ENCODE measurements at regions not wholly inside any gene's neighbourhood (a gene's known extent, or its start where the extent isn't known, plus 50 kb on each side); places are given as distances from the start of the nearest gene placed in this dataset.

DNA sequence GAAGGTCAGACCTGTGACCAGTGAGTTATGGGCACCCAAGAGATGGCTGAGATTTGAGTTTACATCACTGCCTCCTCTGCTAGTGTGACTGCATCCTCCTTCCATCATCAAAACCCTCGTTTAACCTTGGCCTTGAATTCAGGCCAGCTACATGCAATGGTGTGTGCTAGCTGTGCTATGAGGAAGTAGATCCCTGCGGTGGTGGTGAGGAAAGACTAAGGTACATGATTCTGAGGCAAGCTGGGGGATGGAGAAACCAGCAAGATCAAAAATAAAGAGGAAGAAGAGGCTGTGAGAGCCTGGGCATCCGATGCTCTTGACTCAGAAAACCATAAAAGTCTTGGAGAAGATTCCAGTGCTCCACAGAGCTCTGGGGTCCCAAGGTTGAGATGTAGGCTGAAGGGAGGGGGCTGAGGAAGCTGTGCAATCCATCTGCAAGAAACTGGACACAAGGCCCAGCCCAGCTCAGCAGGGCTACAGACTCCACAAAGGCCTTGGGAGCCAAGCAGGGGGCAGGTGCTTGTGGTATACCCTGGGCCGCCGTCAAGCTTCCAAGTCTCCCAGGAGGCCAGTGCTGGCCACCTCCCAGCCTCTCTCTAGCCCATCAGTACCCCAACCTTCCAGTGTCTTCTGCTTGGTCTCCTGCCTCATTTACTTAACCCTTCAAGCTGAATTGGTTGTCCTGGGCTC, 774.8 kb downstream of the VRK1 start:
- TF ChIP-seq NFIC (IDR thresholded peaks at IDR 0.05) = no peak
- no peak for TF ChIP-seq EP300 (IDR thresholded peaks at IDR 0.05; ENCODE audit: borderline replicate concordance)
- TF ChIP-seq, protein P1, sequence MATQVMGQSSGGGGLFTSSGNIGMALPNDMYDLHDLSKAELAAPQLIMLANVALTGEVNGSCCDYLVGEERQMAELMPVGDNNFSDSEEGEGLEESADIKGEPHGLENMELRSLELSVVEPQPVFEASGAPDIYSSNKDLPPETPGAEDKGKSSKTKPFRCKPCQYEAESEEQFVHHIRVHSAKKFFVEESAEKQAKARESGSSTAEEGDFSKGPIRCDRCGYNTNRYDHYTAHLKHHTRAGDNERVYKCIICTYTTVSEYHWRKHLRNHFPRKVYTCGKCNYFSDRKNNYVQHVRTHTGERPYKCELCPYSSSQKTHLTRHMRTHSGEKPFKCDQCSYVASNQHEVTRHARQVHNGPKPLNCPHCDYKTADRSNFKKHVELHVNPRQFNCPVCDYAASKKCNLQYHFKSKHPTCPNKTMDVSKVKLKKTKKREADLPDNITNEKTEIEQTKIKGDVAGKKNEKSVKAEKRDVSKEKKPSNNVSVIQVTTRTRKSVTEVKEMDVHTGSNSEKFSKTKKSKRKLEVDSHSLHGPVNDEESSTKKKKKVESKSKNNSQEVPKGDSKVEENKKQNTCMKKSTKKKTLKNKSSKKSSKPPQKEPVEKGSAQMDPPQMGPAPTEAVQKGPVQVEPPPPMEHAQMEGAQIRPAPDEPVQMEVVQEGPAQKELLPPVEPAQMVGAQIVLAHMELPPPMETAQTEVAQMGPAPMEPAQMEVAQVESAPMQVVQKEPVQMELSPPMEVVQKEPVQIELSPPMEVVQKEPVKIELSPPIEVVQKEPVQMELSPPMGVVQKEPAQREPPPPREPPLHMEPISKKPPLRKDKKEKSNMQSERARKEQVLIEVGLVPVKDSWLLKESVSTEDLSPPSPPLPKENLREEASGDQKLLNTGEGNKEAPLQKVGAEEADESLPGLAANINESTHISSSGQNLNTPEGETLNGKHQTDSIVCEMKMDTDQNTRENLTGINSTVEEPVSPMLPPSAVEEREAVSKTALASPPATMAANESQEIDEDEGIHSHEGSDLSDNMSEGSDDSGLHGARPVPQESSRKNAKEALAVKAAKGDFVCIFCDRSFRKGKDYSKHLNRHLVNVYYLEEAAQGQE (IDR thresholded peaks at IDR 0.05; ENCODE audit: low read depth) = no peak
- no peak for TF ChIP-seq TEAD4 (IDR thresholded peaks at IDR 0.05)
- no peak for TF ChIP-seq EGR1 (IDR thresholded peaks at IDR 0.05)
- no peak for TF ChIP-seq RAD21 (IDR thresholded peaks at IDR 0.05; ENCODE audit: low read depth)
- TF ChIP-seq ZBTB7A (IDR thresholded peaks at IDR 0.05; ENCODE audit: low read depth) = no peak
- no peak for TF ChIP-seq TAF1 (IDR thresholded peaks at IDR 0.05; ENCODE audit: low read depth)
- TF ChIP-seq CEBPB (IDR thresholded peaks at IDR 0.05) = no peak
- no peak for TF ChIP-seq YY1 (IDR thresholded peaks at IDR 0.05; ENCODE audit: low read depth)
- no peak for TF ChIP-seq FOXM1 (IDR thresholded peaks at IDR 0.05; ENCODE audit: borderline replicate concordance, low read depth)
- no peak for TF ChIP-seq USF1 (IDR thresholded peaks at IDR 0.05)
- no peak for TF ChIP-seq TCF12 (IDR thresholded peaks at IDR 0.05; ENCODE audit: low read depth)
- TF ChIP-seq, protein P2, sequence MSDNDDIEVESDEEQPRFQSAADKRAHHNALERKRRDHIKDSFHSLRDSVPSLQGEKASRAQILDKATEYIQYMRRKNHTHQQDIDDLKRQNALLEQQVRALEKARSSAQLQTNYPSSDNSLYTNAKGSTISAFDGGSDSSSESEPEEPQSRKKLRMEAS (IDR thresholded peaks at IDR 0.05) = no peak
- TF ChIP-seq CREB1 (IDR thresholded peaks at IDR 0.05; ENCODE audit: low read depth) = no peak

DNA sequence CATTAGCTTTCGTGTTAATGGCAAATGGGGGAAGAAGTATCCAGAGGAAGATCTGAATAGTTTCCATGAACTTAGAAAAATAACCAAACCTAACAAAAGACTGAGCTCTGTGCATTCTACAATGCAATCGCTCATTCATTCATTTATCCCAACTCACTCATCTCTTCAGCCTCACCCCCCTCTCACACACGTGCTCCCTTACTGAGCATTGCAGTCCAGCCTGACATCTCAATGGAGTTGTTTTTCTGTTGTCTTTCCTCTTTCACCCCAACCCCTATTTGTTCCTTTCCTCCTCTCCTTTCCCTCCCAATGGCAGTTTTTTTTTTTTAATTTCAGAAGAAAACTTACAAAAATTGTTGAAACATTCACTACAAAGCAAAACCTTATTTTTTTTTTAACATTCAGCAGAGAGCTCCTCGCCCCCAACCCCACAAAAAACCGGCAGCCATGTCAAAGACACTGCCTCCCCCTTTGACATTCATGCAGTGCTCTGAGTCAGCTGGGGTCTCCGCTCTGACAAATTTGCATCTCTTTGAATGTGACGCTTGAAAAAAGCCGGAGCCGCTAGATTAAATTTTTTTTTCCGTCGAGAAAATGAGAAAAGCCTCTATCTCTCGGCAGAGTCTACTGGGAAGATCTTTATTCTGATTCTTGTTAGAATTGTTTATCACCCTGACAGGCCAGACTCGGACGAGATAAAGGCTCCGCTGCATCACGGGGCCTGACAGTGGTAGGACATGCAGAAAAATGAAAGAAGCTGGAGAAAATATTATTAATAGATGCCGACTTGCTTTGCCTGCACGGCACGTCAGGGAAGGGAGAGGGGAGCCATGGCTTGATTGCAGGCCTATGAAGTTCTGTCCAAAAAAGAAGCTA, 775.6 kb downstream of the VRK1 start:
- TF ChIP-seq EGR1 (IDR thresholded peaks at IDR 0.05) = no peak
- TF ChIP-seq YY1 (IDR thresholded peaks at IDR 0.05; ENCODE audit: low read depth) = no peak

- no peak for TF ChIP-seq TEAD4 (IDR thresholded peaks at IDR 0.05)
- TF ChIP-seq, protein P2 (IDR thresholded peaks at IDR 0.05) = no peak
- TF ChIP-seq EP300 (IDR thresholded peaks at IDR 0.05; ENCODE audit: borderline replicate concordance) = no peak
- no peak for TF ChIP-seq ZBTB7A (IDR thresholded peaks at IDR 0.05; ENCODE audit: low read depth)
- no peak for TF ChIP-seq CREB1 (IDR thresholded peaks at IDR 0.05; ENCODE audit: low read depth)
- no peak for TF ChIP-seq RAD21 (IDR thresholded peaks at IDR 0.05; ENCODE audit: low read depth)
- no peak for TF ChIP-seq TCF12 (IDR thresholded peaks at IDR 0.05; ENCODE audit: low read depth)
Measured at GRCh38 chr14:97575677-97576076, 778.5 kb downstream of the VRK1 start.

- TF ChIP-seq TAF1 (IDR thresholded peaks at IDR 0.05; ENCODE audit: low read depth) = no peak
- no peak for TF ChIP-seq FOXM1 (IDR thresholded peaks at IDR 0.05; ENCODE audit: borderline replicate concordance, low read depth)
- TF ChIP-seq EGR1 (IDR thresholded peaks at IDR 0.05) = no peak
- TF ChIP-seq RAD21 (IDR thresholded peaks at IDR 0.05; ENCODE audit: low read depth) = no peak
- TF ChIP-seq, protein P1 (IDR thresholded peaks at IDR 0.05; ENCODE audit: low read depth) = no peak
- no peak for TF ChIP-seq YY1 (IDR thresholded peaks at IDR 0.05; ENCODE audit: low read depth)
- TF ChIP-seq CREB1 (IDR thresholded peaks at IDR 0.05; ENCODE audit: low read depth) = no peak
- TF ChIP-seq USF1 (IDR thresholded peaks at IDR 0.05) = no peak
- no peak for TF ChIP-seq NFIC (IDR thresholded peaks at IDR 0.05)
- no peak for TF ChIP-seq TEAD4 (IDR thresholded peaks at IDR 0.05)
- TF ChIP-seq EP300 (IDR thresholded peaks at IDR 0.05; ENCODE audit: borderline replicate concordance) = no peak
- no peak for TF ChIP-seq ZBTB7A (IDR thresholded peaks at IDR 0.05; ENCODE audit: low read depth)
- no peak for TF ChIP-seq TCF12 (IDR thresholded peaks at IDR 0.05; ENCODE audit: low read depth)
- TF ChIP-seq, protein P2 (IDR thresholded peaks at IDR 0.05) = no peak
- TF ChIP-seq CEBPB (IDR thresholded peaks at IDR 0.05) = no peak
Measured at GRCh38 chr14:97578982-97579548, 781.9 kb downstream of the VRK1 start.

GRCh38 chr14:97581016-97581415, 783.8 kb downstream of the VRK1 start:
- TF ChIP-seq CEBPB (IDR thresholded peaks at IDR 0.05) = no peak
- TF ChIP-seq, protein P1 (IDR thresholded peaks at IDR 0.05; ENCODE audit: low read depth) = peak; percentile 67
- no peak for TF ChIP-seq CREB1 (IDR thresholded peaks at IDR 0.05; ENCODE audit: low read depth)
